OCI-LY7 (cell line): ENCODE measurements at regions not wholly inside any gene's neighbourhood (a gene's known extent, or its start where the extent isn't known, plus 50 kb on each side); places are given as distances from the start of the nearest gene placed in this dataset.

Experiments used
- EZH2phosphoT487 ChIP-seq: fragments of 200-600 bp; sonication (generic); IDR thresholded peaks from 2 replicates; pipeline ENCODE4 v1.6.1; 2018; ENCODE audit warnings: low read depth, borderline replicate concordance, mild to moderate bottlenecking, mixed run types, antibody characterized with exemption, low read length, moderate library complexity, mixed read lengths
- TF ChIP-seq, protein P1 (sequence below): fragments of 200-600 bp; sonication (generic); conservative IDR thresholded peaks from 2 replicates; pipeline ENCODE4 v1.5.1; 2014; ENCODE audit warnings: mild to moderate bottlenecking, antibody characterized with exemption, low read length, moderate library complexity, mixed read lengths

DNA sequence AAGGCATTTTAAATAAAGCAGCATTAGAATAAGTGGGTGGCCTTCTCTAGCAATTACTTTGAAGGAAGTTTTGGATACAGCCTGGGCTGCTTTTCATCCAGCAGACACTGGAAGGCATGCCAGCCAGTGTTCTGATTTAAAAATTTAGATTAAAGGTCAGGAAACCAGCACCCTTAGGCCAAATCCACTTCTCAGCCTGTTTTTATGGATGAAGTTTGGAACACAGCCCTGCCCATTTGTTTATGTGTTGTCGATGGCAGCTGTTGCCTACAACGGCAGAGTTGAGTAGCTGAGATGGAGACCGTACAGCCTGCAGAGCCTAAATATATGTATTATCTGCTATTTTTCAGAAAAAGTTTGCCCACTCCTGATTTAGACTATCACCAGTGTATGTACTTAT is 313.6 kb upstream of the ACVR2A start:
- TF ChIP-seq, protein P1, sequence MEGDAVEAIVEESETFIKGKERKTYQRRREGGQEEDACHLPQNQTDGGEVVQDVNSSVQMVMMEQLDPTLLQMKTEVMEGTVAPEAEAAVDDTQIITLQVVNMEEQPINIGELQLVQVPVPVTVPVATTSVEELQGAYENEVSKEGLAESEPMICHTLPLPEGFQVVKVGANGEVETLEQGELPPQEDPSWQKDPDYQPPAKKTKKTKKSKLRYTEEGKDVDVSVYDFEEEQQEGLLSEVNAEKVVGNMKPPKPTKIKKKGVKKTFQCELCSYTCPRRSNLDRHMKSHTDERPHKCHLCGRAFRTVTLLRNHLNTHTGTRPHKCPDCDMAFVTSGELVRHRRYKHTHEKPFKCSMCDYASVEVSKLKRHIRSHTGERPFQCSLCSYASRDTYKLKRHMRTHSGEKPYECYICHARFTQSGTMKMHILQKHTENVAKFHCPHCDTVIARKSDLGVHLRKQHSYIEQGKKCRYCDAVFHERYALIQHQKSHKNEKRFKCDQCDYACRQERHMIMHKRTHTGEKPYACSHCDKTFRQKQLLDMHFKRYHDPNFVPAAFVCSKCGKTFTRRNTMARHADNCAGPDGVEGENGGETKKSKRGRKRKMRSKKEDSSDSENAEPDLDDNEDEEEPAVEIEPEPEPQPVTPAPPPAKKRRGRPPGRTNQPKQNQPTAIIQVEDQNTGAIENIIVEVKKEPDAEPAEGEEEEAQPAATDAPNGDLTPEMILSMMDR: no peak
- no peak for TF ChIP-seq EZH2phosphoT487
